HL-60 (cell line): ENCODE measurements at regions not wholly inside any gene's neighbourhood (a gene's known extent, or its start where the extent isn't known, plus 50 kb on each side); places are given as distances from the start of the nearest gene placed in this dataset.

Experiments
- DNase-seq, 2 experiments: peaks; one replicate each; pipeline ENCODE4 v3.0.0-alpha.2; 2010 to 2020; ENCODE audit warnings: low read depth in 1 of 2, low spot score in 1 of 2
- H3K27ac ChIP-seq: fragments of 250-450 bp; sonication (Bioruptor Pico); replicated peaks from 2 replicates; pipeline ENCODE4 v1.5.1; 2020; ENCODE audit warnings: mild to moderate bottlenecking, moderate library complexity
- H3K27me3 ChIP-seq: fragments of 250-450 bp; sonication (Bioruptor Pico); 2 replicates; pipeline ENCODE4 v1.5.1; 2021; ENCODE audit warnings: mild to moderate bottlenecking, moderate library complexity; ENCODE audit not compliant: insufficient read depth, poor library complexity, severe bottlenecking
- H3K4me3 ChIP-seq: replicated peaks from 2 replicates; pipeline ENCODE4 v1.5.1; 2011; ENCODE audit warnings: mild to moderate bottlenecking, control low read depth, low read length; ENCODE audit not compliant: insufficient read depth
- GABPA ChIP-seq: IDR thresholded peaks from 2 replicates; pipeline ENCODE4 v1.6.1; 2012; ENCODE audit warnings: low read depth
- POLR2AphosphoS5 ChIP-seq: IDR thresholded peaks from 2 replicates; pipeline ENCODE4 v1.6.1; 2012; ENCODE audit warnings: low read depth
- REST ChIP-seq: IDR thresholded peaks from 2 replicates; pipeline ENCODE4 v1.6.1; 2012; ENCODE audit warnings: low read depth; ENCODE audit not compliant: insufficient replicate concordance
- SPI1 ChIP-seq: IDR thresholded peaks from 2 replicates; pipeline ENCODE4 v1.6.1; 2012; ENCODE audit warnings: low read depth, mild to moderate bottlenecking, borderline replicate concordance
- TF ChIP-seq, protein P1 (sequence below): IDR thresholded peaks from one replicate; pipeline ENCODE4 v1.5.1; 2011; ENCODE audit warnings: low read length, control low read depth, inconsistent platforms; ENCODE audit not compliant: insufficient read depth

DNA sequence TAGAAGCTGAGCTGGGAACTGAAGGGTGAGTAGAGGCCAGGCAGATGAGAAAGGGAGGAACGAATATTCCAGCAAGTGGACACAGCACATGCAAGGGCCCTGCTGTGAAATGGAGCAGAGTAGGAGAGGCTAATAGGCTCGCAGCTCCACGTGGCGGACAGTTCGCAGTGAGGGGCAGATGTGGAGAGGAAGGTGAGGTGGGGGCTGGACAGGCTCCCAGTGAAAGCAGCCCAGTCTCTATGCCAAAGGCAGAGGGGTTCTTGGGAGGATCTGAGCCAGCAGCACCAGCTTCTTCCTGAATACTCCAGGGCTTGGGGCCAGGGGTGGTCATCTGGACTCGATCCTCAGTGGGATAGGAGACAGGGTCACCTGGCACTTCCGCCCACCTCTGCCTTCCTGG, 81.0 kb downstream of the CEBPB start:
- H3K4me3 ChIP-seq, result no peak overlapping the region
- H3K27me3 ChIP-seq, result no peaks in the 10 kb centered on the region
- peak overlapping the region; percentile 76 for H3K27ac ChIP-seq
- DNase-seq, result no peak
- no peak for TF ChIP-seq SPI1
- TF ChIP-seq, protein P1, sequence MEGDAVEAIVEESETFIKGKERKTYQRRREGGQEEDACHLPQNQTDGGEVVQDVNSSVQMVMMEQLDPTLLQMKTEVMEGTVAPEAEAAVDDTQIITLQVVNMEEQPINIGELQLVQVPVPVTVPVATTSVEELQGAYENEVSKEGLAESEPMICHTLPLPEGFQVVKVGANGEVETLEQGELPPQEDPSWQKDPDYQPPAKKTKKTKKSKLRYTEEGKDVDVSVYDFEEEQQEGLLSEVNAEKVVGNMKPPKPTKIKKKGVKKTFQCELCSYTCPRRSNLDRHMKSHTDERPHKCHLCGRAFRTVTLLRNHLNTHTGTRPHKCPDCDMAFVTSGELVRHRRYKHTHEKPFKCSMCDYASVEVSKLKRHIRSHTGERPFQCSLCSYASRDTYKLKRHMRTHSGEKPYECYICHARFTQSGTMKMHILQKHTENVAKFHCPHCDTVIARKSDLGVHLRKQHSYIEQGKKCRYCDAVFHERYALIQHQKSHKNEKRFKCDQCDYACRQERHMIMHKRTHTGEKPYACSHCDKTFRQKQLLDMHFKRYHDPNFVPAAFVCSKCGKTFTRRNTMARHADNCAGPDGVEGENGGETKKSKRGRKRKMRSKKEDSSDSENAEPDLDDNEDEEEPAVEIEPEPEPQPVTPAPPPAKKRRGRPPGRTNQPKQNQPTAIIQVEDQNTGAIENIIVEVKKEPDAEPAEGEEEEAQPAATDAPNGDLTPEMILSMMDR, result no peak
- no peak for TF ChIP-seq POLR2AphosphoS5
- no peak for TF ChIP-seq GABPA
- TF ChIP-seq REST, result no peak

- H3K27ac ChIP-seq, result peak overlapping the region; percentile 76
- DNase-seq, result peak; percentile 84 to 86
- TF ChIP-seq GABPA (no peak), REST (no peak), SPI1 (peak; percentile 88), POLR2AphosphoS5 (no peak; the same call in 1 of the 2 replicates)
- TF ChIP-seq, protein P1, result no peak
- no peaks in the 10 kb centered on the region for H3K27me3 ChIP-seq
- H3K4me3 ChIP-seq, result no peak overlapping the region
Observed at GRCh38 chr20:50272030-50272723, 81.5 kb downstream of the CEBPB start.

GRCh38 chr20:50272724-50273446, 82.3 kb downstream of the CEBPB start:
- H3K4me3 ChIP-seq, result no peak overlapping the region
- TF ChIP-seq, protein P1, result no peak
- TF ChIP-seq POLR2AphosphoS5, result no peak
- peak in 1 of 2 experiments; percentile 20 for DNase-seq
- peak overlapping the region; percentile 76 for H3K27ac ChIP-seq
- H3K27me3 ChIP-seq, result no peaks in the 10 kb centered on the region
